H9 (cell line): ENCODE measurements at regions not wholly inside any gene's neighbourhood (a gene's known extent, or its start where the extent isn't known, plus 50 kb on each side); places are given as distances from the start of the nearest gene placed in this dataset.

Experiments used
- DNase-seq: peaks from one replicate; pipeline ENCODE4 v3.0.0-alpha.2; 2017
- H2AFZ ChIP-seq: one replicate; pipeline ENCODE4 v1.6.1; 2013; ENCODE audit warnings: mild to moderate bottlenecking, low read length, control low read depth, moderate library complexity
- H2AK5ac ChIP-seq: 2 replicates; pipeline ENCODE4 v1.6.1; 2013; ENCODE audit warnings: low read length, control low read depth, mixed read lengths; ENCODE audit not compliant: insufficient read length
- H2BK120ac ChIP-seq: one replicate; pipeline ENCODE4 v1.6.1; 2013; ENCODE audit warnings: low read depth, mild to moderate bottlenecking, low read length, control low read depth, inconsistent platforms; ENCODE audit not compliant: poor library complexity, severe bottlenecking
- H2BK12ac ChIP-seq: 2 replicates; pipeline ENCODE4 v1.6.1; 2013; ENCODE audit warnings: low read length, control low read depth, mixed read lengths, low read depth; ENCODE audit not compliant: insufficient read length
- H2BK15ac ChIP-seq: 2 replicates; pipeline ENCODE4 v1.6.1; 2013; ENCODE audit warnings: low read depth, low read length, control low read depth
- H2BK20ac ChIP-seq: one replicate; pipeline ENCODE4 v1.6.1; 2013; ENCODE audit warnings: low read depth, mild to moderate bottlenecking, low read length, control low read depth, inconsistent platforms; ENCODE audit not compliant: poor library complexity, severe bottlenecking
- H2BK5ac ChIP-seq: 2 replicates; pipeline ENCODE4 v1.6.1; 2013; ENCODE audit warnings: low read length, control low read depth, mixed read lengths; ENCODE audit not compliant: insufficient read length
- H3K14ac ChIP-seq: 2 replicates; pipeline ENCODE4 v1.6.1; 2013; ENCODE audit warnings: low read length, control low read depth; ENCODE audit not compliant: insufficient read depth
- H3K18ac ChIP-seq: 2 replicates; pipeline ENCODE4 v1.6.1; 2013; ENCODE audit warnings: low read depth, mild to moderate bottlenecking, mixed read lengths, low read length, control low read depth; ENCODE audit not compliant: insufficient read length
- H3K23ac ChIP-seq: 2 replicates; pipeline ENCODE4 v1.6.1; 2013; ENCODE audit warnings: low read length, control low read depth, mixed read lengths, low read depth; ENCODE audit not compliant: insufficient read length
- H3K23me2 ChIP-seq: 2 replicates; pipeline ENCODE4 v1.6.1; 2013; ENCODE audit warnings: low read depth, mild to moderate bottlenecking, mixed read lengths, low read length, control low read depth; ENCODE audit not compliant: insufficient read length, poor library complexity, severe bottlenecking
- H3K27ac ChIP-seq: 2 replicates; pipeline ENCODE4 v1.5.1; 2013; ENCODE audit warnings: low read length, control low read depth, mixed read lengths, low read depth; ENCODE audit not compliant: insufficient read length
- H3K27me3 ChIP-seq: 2 replicates; pipeline ENCODE4 v1.6.1; 2013; ENCODE audit warnings: low read length, control low read depth, inconsistent platforms; ENCODE audit not compliant: insufficient read depth
- H3K4ac ChIP-seq: 2 replicates; pipeline ENCODE4 v1.6.1; 2013; ENCODE audit warnings: low read depth, mild to moderate bottlenecking, control low read depth, inconsistent platforms, low read length, moderate library complexity
- H3K4me1 ChIP-seq: 2 replicates; pipeline ENCODE4 v1.6.1; 2013; ENCODE audit warnings: low read length, control low read depth, inconsistent platforms; ENCODE audit not compliant: insufficient read depth
- H3K4me2 ChIP-seq: 2 replicates; pipeline ENCODE4 v1.6.1; 2013; ENCODE audit warnings: low read length, control low read depth, mixed read lengths; ENCODE audit not compliant: insufficient read length, insufficient read depth
- H3K56ac ChIP-seq: 2 replicates; pipeline ENCODE4 v1.6.1; 2013; ENCODE audit warnings: low read depth, mild to moderate bottlenecking, mixed read lengths, low read length, control low read depth; ENCODE audit not compliant: insufficient read length
- H3K79me1 ChIP-seq: 2 replicates; pipeline ENCODE4 v1.6.1; 2013; ENCODE audit warnings: low read depth, mild to moderate bottlenecking, moderate library complexity, low read length, control low read depth, inconsistent platforms; ENCODE audit not compliant: insufficient read depth, poor library complexity, severe bottlenecking
- H3K79me2 ChIP-seq: 2 replicates; pipeline ENCODE4 v1.6.1; 2013; ENCODE audit warnings: low read length, control low read depth, inconsistent platforms; ENCODE audit not compliant: insufficient read depth
- H3K9ac ChIP-seq: 2 replicates; pipeline ENCODE4 v1.6.1; 2013; ENCODE audit warnings: low read length, control low read depth, mixed read lengths; ENCODE audit not compliant: insufficient read length; ENCODE audit errors: extremely low read depth
- H3K9me3 ChIP-seq: one replicate; pipeline ENCODE4 v1.6.1; 2013; ENCODE audit warnings: low read depth, low read length, inconsistent platforms; ENCODE audit not compliant: control insufficient read depth
- H3T11ph ChIP-seq: one replicate; pipeline ENCODE4 v1.6.1; 2013; ENCODE audit warnings: mild to moderate bottlenecking, low read length, control low read depth, inconsistent platforms
- H4K20me1 ChIP-seq: one replicate; pipeline ENCODE4 v1.6.1; 2013; ENCODE audit not compliant: control insufficient read depth, insufficient read length, insufficient read depth
- H4K5ac ChIP-seq: 2 replicates; pipeline ENCODE4 v1.6.1; 2013; ENCODE audit warnings: low read depth, mild to moderate bottlenecking, mixed read lengths, low read length, control low read depth; ENCODE audit not compliant: insufficient read length
- H4K8ac ChIP-seq: replicated peaks from 2 replicates; pipeline ENCODE4 v1.6.1; 2013; ENCODE audit warnings: low read length, control low read depth, mixed read lengths, low read depth; ENCODE audit not compliant: insufficient read length
- H4K91ac ChIP-seq: 2 replicates; pipeline ENCODE4 v1.6.1; 2013; ENCODE audit warnings: low read depth, mild to moderate bottlenecking, moderate library complexity, mixed read lengths, low read length, control low read depth; ENCODE audit not compliant: insufficient read length
- H3K27ac Mint-ChIP-seq, 3 experiments: 2 replicates in 2 of 3; 3 replicates in 1 of 3; pipeline ENCODE4 v1.8.0; 2020 to 2021; ENCODE audit warnings: mixed read lengths in 3 of 3, mild to moderate bottlenecking in 1 of 3, moderate library complexity in 1 of 3
- H3K27me3 Mint-ChIP-seq: 2 replicates; pipeline ENCODE4 v1.8.0; 2021; ENCODE audit warnings: low read depth, mild to moderate bottlenecking, moderate library complexity, mixed read lengths
- H3K36me3 Mint-ChIP-seq, 3 experiments: 2 replicates in 2 of 3; 3 replicates in 1 of 3; pipeline ENCODE4 v1.8.0; 2020 to 2021; ENCODE audit warnings: low read depth in 3 of 3, mixed read lengths in 3 of 3; ENCODE audit not compliant: insufficient read depth in 1 of 3
- H3K4me1 Mint-ChIP-seq, 2 experiments: 2 replicates each; pipeline ENCODE4 v1.8.0; 2020; ENCODE audit warnings: mixed read lengths in 2 of 2
- H3K4me3 Mint-ChIP-seq, 2 experiments: 2 replicates in 1 of 2; 3 replicates in 1 of 2; pipeline ENCODE4 v1.8.0; 2020 to 2021; ENCODE audit warnings: mild to moderate bottlenecking in 2 of 2, mixed read lengths in 2 of 2, moderate library complexity in 1 of 2
- H3K9me3 Mint-ChIP-seq, 2 experiments: 2 replicates in 1 of 2; 3 replicates in 1 of 2; pipeline ENCODE4 v1.8.0; 2020; ENCODE audit warnings: mild to moderate bottlenecking in 2 of 2, mixed read lengths in 2 of 2, moderate library complexity in 1 of 2
- CTCF ChIP-seq: fragments of 200-600 bp; sonication (generic); conservative IDR thresholded peaks from 3 replicates; pipeline ENCODE4 v1.8.0; 2021; ENCODE audit warnings: antibody characterized with exemption, mild to moderate bottlenecking
- WGBS: extraction: QIAGEN DNeasy Blood & Tissue Kit; methylation state at CpG from one replicate; pipeline ENCODE4 v1.1.7; 2013; ENCODE audit warnings: missing lambda C conversion rate, low lambda C conversion rate, mixed read lengths; ENCODE audit not compliant: insufficient read length; ENCODE audit errors: extremely low coverage; 5-methylcytosine and 5-hydroxymethylcytosine counted together

GRCh38 chr6:68400396-68400795 lies 234.7 kb upstream of the ADGRB3 start:
- Histone ChIP-seq H3K14ac (no peak overlapping the region), H2BK120ac (no peak overlapping the region), H2BK5ac (no peak overlapping the region), H3T11ph (no peak overlapping the region), H3K4me1 (no peaks in the 10 kb centered on the region), H4K20me1 (no peaks in the 10 kb centered on the region), H3K18ac (no peak overlapping the region), H4K8ac (no peak overlapping the region), H3K79me1 (no peaks in the 10 kb centered on the region), H4K91ac (no peak overlapping the region), H3K9ac (no peak overlapping the region), H3K4ac (no peak overlapping the region), H3K23me2 (no peaks in the 10 kb centered on the region), H3K79me2 (no peaks in the 10 kb centered on the region), H3K4me2 (no peak overlapping the region), H2BK15ac (no peak overlapping the region), H3K56ac (no peak overlapping the region), H2BK20ac (no peak overlapping the region), H3K27ac (no peak overlapping the region), H2AK5ac (no peak overlapping the region), H3K9me3 (no peaks in the 10 kb centered on the region), H2BK12ac (no peak overlapping the region), H3K23ac (no peak overlapping the region), H2AFZ (no peak overlapping the region), H4K5ac (no peak overlapping the region), H3K27me3 (no peaks in the 10 kb centered on the region)
- Mint-ChIP-seq H3K27ac (no peak overlapping the region), H3K4me1 (no peaks in the 10 kb centered on the region), H3K4me3 (no peak overlapping the region), H3K9me3 (peaks cover 7 to 14% of the 10 kb centered on the region in 2 experiments), H3K36me3 (no peaks in the 10 kb centered on the region), H3K27me3 (no peaks in the 10 kb centered on the region)
- peak; percentile 38 for DNase-seq
- peak; percentile 53; the same call in 2 of the 3 replicates for TF ChIP-seq CTCF
- no CpG with 5 or more reads among the region's 2 CpGs for WGBS
